HL-60 (cell line): ENCODE measurements at regions not wholly inside any gene's neighbourhood (a gene's known extent, or its start where the extent isn't known, plus 50 kb on each side); places are given as distances from the start of the nearest gene placed in this dataset.

Experiments used
- DNase-seq, 2 experiments: peaks; one replicate each; pipeline ENCODE4 v3.0.0-alpha.2; 2010 to 2020; ENCODE audit warnings: low read depth in 1 of 2, low spot score in 1 of 2
- H3K27ac ChIP-seq: fragments of 250-450 bp; sonication (Bioruptor Pico); replicated peaks from 2 replicates; pipeline ENCODE4 v1.5.1; 2020; ENCODE audit warnings: mild to moderate bottlenecking, moderate library complexity
- H3K27me3 ChIP-seq: fragments of 250-450 bp; sonication (Bioruptor Pico); 2 replicates; pipeline ENCODE4 v1.5.1; 2021; ENCODE audit warnings: mild to moderate bottlenecking, moderate library complexity; ENCODE audit not compliant: insufficient read depth, poor library complexity, severe bottlenecking
- H3K4me3 ChIP-seq: replicated peaks from 2 replicates; pipeline ENCODE4 v1.5.1; 2011; ENCODE audit warnings: mild to moderate bottlenecking, control low read depth, low read length; ENCODE audit not compliant: insufficient read depth
- GABPA ChIP-seq: IDR thresholded peaks from 2 replicates; pipeline ENCODE4 v1.6.1; 2012; ENCODE audit warnings: low read depth
- POLR2AphosphoS5 ChIP-seq: IDR thresholded peaks from 2 replicates; pipeline ENCODE4 v1.6.1; 2012; ENCODE audit warnings: low read depth
- SPI1 ChIP-seq: IDR thresholded peaks from 2 replicates; pipeline ENCODE4 v1.6.1; 2012; ENCODE audit warnings: low read depth, mild to moderate bottlenecking, borderline replicate concordance
- TF ChIP-seq, protein P1 (sequence below): IDR thresholded peaks from one replicate; pipeline ENCODE4 v1.5.1; 2011; ENCODE audit warnings: low read length, control low read depth, inconsistent platforms; ENCODE audit not compliant: insufficient read depth
- TF ChIP-seq, protein P2 (sequence below): IDR thresholded peaks from 2 replicates; pipeline ENCODE4 v1.6.1; 2012; ENCODE audit warnings: low read depth; ENCODE audit not compliant: insufficient replicate concordance

DNA sequence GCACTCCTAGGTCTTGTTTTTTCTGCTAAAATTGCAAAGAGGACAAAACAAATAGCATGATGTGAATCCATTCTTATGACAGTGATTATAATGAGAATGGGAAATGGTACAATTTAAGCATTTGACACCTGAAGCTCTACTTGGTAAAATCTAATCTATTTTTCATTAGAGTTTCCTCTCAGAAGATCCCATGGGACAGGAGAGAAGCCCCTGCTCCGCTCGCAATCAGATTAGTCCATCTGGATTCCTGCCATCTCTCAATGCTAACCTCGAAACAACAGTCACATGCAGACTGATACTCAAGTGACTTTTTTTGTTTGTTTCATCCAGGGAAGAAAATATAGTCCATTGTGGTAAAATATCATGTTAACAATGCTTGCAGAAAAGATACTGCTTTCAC, 107.4 kb upstream of the TOM1L1 start:
- DNase-seq, result no peak
- TF ChIP-seq POLR2AphosphoS5 (no peak), GABPA (no peak), SPI1 (no peak)
- TF ChIP-seq, protein P1, sequence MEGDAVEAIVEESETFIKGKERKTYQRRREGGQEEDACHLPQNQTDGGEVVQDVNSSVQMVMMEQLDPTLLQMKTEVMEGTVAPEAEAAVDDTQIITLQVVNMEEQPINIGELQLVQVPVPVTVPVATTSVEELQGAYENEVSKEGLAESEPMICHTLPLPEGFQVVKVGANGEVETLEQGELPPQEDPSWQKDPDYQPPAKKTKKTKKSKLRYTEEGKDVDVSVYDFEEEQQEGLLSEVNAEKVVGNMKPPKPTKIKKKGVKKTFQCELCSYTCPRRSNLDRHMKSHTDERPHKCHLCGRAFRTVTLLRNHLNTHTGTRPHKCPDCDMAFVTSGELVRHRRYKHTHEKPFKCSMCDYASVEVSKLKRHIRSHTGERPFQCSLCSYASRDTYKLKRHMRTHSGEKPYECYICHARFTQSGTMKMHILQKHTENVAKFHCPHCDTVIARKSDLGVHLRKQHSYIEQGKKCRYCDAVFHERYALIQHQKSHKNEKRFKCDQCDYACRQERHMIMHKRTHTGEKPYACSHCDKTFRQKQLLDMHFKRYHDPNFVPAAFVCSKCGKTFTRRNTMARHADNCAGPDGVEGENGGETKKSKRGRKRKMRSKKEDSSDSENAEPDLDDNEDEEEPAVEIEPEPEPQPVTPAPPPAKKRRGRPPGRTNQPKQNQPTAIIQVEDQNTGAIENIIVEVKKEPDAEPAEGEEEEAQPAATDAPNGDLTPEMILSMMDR, result no peak
- TF ChIP-seq, protein P2, sequence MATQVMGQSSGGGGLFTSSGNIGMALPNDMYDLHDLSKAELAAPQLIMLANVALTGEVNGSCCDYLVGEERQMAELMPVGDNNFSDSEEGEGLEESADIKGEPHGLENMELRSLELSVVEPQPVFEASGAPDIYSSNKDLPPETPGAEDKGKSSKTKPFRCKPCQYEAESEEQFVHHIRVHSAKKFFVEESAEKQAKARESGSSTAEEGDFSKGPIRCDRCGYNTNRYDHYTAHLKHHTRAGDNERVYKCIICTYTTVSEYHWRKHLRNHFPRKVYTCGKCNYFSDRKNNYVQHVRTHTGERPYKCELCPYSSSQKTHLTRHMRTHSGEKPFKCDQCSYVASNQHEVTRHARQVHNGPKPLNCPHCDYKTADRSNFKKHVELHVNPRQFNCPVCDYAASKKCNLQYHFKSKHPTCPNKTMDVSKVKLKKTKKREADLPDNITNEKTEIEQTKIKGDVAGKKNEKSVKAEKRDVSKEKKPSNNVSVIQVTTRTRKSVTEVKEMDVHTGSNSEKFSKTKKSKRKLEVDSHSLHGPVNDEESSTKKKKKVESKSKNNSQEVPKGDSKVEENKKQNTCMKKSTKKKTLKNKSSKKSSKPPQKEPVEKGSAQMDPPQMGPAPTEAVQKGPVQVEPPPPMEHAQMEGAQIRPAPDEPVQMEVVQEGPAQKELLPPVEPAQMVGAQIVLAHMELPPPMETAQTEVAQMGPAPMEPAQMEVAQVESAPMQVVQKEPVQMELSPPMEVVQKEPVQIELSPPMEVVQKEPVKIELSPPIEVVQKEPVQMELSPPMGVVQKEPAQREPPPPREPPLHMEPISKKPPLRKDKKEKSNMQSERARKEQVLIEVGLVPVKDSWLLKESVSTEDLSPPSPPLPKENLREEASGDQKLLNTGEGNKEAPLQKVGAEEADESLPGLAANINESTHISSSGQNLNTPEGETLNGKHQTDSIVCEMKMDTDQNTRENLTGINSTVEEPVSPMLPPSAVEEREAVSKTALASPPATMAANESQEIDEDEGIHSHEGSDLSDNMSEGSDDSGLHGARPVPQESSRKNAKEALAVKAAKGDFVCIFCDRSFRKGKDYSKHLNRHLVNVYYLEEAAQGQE, result no peak
- Histone ChIP-seq H3K27ac (no peak overlapping the region), H3K27me3 (no peaks in the 10 kb centered on the region), H3K4me3 (no peak overlapping the region)

GRCh38 chr17:54795046-54795445, 105.6 kb upstream of the TOM1L1 start:
- no peak overlapping the region for H3K4me3 ChIP-seq
- no peak overlapping the region for H3K27ac ChIP-seq
- peak; percentile 3 to 12 for DNase-seq
- TF ChIP-seq, protein P2, result no peak
- TF ChIP-seq SPI1 (0 out of 2 replicates have a peak, but pooled peaks have one; percentile 5), POLR2AphosphoS5 (no peak)
- no peaks in the 10 kb centered on the region for H3K27me3 ChIP-seq

DNA sequence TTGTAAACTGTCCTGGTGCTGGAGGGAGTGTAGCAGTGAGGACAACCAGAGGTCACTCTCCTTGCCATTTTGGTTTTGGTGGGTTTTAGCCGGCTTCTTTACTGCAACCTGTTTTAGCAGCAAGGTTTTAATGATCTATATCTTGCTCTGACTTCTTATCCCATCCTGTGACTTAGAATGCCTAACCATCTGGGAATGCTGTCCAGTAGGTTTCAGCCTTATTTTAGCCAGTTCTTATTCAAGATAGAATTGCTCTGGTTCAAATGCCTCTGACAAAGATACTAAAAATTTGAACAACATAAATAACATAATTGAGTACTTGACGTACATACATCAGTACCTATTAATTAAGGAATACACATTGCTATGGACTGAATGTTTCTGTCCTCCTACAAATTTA, 93.3 kb upstream of the TOM1L1 start:
- Histone ChIP-seq H3K27me3 (no peaks in the 10 kb centered on the region), H3K27ac (no peak overlapping the region), H3K4me3 (no peak overlapping the region)
- TF ChIP-seq, protein P1, result no peak
- no peak for TF ChIP-seq POLR2AphosphoS5
- no peak for TF ChIP-seq GABPA
- no peak for TF ChIP-seq SPI1
- TF ChIP-seq, protein P2, result no peak
- no peak for DNase-seq
